Activated CD4-positive, alpha-beta T cell treated with anti-CD3 and anti-CD28 coated beads, Interleukin-2, amount 10 ng/mL, durations not matched to agents 24 days and 14 days (primary cell): ENCODE measurements at regions not wholly inside any gene's neighbourhood (a gene's known extent, or its start where the extent isn't known, plus 50 kb on each side); places are given as distances from the start of the nearest gene placed in this dataset.
A peak's percentile ranks its signal among the peaks of the same experiment; 100 is the strongest.

Experiments
- DNase-seq: peaks from one replicate; pipeline ENCODE4 v3.0.0; 2022
- H3K27ac Mint-ChIP-seq: one replicate; pipeline ENCODE4 v1.8.0; 2022; ENCODE audit warnings: mild to moderate bottlenecking, mixed read lengths
- H3K27me3 Mint-ChIP-seq: one replicate; pipeline ENCODE4 v1.8.0; 2022; ENCODE audit warnings: mixed read lengths
- H3K36me3 Mint-ChIP-seq: one replicate; pipeline ENCODE4 v1.8.0; 2022; ENCODE audit warnings: low read depth, mild to moderate bottlenecking, mixed read lengths
- H3K4me1 Mint-ChIP-seq: one replicate; pipeline ENCODE4 v1.8.0; 2021; ENCODE audit warnings: mixed read lengths
- H3K4me3 Mint-ChIP-seq: one replicate; pipeline ENCODE4 v1.8.0; 2022; ENCODE audit warnings: mild to moderate bottlenecking, moderate library complexity, mixed read lengths
- H3K9me3 Mint-ChIP-seq: one replicate; pipeline ENCODE4 v1.8.0; 2021; ENCODE audit warnings: mixed read lengths
- intact Hi-C: fragments of 100-400 bp; cut with micrococcal nuclease; formaldehyde crosslinking; loops from one replicate; pipeline ENCODE4 v1.15.1; 2023

- intact Hi-C loops: no loop called here
- no peak overlapping the region for H3K27ac Mint-ChIP-seq
These were observed 955.7 kb downstream of the TUSC7 start for GRCh38 chr3:117665296-117665695.

GRCh38 chr3:117666325-117666724 is 956.7 kb downstream of the TUSC7 start:
- Mint-ChIP-seq H3K27ac (no peak overlapping the region), H3K4me3 (no peak overlapping the region), H3K27me3 (no peaks in the 10 kb centered on the region), H3K4me1 (no peaks in the 10 kb centered on the region), H3K36me3 (no peaks in the 10 kb centered on the region), H3K9me3 (no peaks in the 10 kb centered on the region)
- intact Hi-C loops: no loop called here
- DNase-seq: no peak

More at GRCh38 chr3:117665296-117665695, 955.7 kb downstream of the TUSC7 start:
- DNase-seq: no peak
- Mint-ChIP-seq H3K4me1 (no peaks in the 10 kb centered on the region), H3K27me3 (no peaks in the 10 kb centered on the region), H3K36me3 (no peaks in the 10 kb centered on the region), H3K4me3 (no peak overlapping the region), H3K9me3 (no peaks in the 10 kb centered on the region)

- no peaks in the 10 kb centered on the region for H3K9me3 Mint-ChIP-seq
- H3K4me1 Mint-ChIP-seq: no peaks in the 10 kb centered on the region
- intact Hi-C loops: no loop called here
- no peaks in the 10 kb centered on the region for H3K27me3 Mint-ChIP-seq
- H3K27ac Mint-ChIP-seq: no peak overlapping the region
- H3K4me3 Mint-ChIP-seq: no peak overlapping the region
- DNase-seq: no peak
- no peaks in the 10 kb centered on the region for H3K36me3 Mint-ChIP-seq
These were observed 957.2 kb downstream of the TUSC7 start for GRCh38 chr3:117666812-117667211.

- no peak for DNase-seq
- Mint-ChIP-seq H3K4me3 (no peak overlapping the region), H3K27ac (no peak overlapping the region), H3K36me3 (no peaks in the 10 kb centered on the region), H3K9me3 (no peaks in the 10 kb centered on the region), H3K4me1 (no peaks in the 10 kb centered on the region), H3K27me3 (no peaks in the 10 kb centered on the region)
- intact Hi-C loops: no loop called here
These were observed 960.2 kb downstream of the TUSC7 start for GRCh38 chr3:117669774-117670173.

GRCh38 chr3:117671722-117672318 is 962.2 kb downstream of the TUSC7 start:
- Mint-ChIP-seq H3K4me3 (no peak overlapping the region), H3K4me1 (no peaks in the 10 kb centered on the region), H3K27ac (no peak overlapping the region), H3K9me3 (no peaks in the 10 kb centered on the region), H3K36me3 (no peaks in the 10 kb centered on the region), H3K27me3 (no peaks in the 10 kb centered on the region)
- intact Hi-C loops: no loop called here
- no peak for DNase-seq

- H3K9me3 Mint-ChIP-seq: no peaks in the 10 kb centered on the region
- DNase-seq: no peak
- H3K27ac Mint-ChIP-seq: no peak overlapping the region
- intact Hi-C loops: no loop called here
- H3K36me3 Mint-ChIP-seq: no peaks in the 10 kb centered on the region
- no peaks in the 10 kb centered on the region for H3K27me3 Mint-ChIP-seq
- H3K4me1 Mint-ChIP-seq: no peaks in the 10 kb centered on the region
- no peak overlapping the region for H3K4me3 Mint-ChIP-seq
These were observed 964.7 kb downstream of the TUSC7 start for GRCh38 chr3:117674321-117674720.

GRCh38 chr3:117681619-117682018 is 972.0 kb downstream of the TUSC7 start:
- H3K27me3 Mint-ChIP-seq: no peaks in the 10 kb centered on the region
- DNase-seq: no peak
- H3K4me3 Mint-ChIP-seq: no peak overlapping the region
- no peak overlapping the region for H3K27ac Mint-ChIP-seq
- intact Hi-C loops: no loop called here
- no peaks in the 10 kb centered on the region for H3K36me3 Mint-ChIP-seq
- no peaks in the 10 kb centered on the region for H3K4me1 Mint-ChIP-seq
- H3K9me3 Mint-ChIP-seq: no peaks in the 10 kb centered on the region

DNA sequence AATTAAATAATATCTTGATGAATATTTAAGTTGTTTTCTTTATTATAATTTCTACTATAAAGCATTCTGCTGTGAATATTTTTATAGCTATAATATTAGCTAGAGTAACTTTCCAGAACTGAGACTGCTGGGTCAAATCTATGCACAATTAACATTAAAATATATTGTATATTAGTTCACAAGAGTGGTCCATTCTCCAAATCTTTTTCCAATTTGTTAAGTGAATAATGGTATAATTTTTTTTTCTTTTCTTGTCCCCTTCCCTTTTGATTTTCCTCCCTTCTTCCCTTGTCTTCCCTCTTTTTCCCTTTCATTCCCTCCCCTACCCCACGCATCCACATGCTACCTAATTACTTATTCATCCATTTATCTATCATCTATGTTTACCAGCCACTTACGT is 977.5 kb downstream of the TUSC7 start:
- Mint-ChIP-seq H3K9me3 (no peaks in the 10 kb centered on the region), H3K27me3 (no peaks in the 10 kb centered on the region), H3K4me1 (no peaks in the 10 kb centered on the region), H3K27ac (no peak overlapping the region), H3K36me3 (no peaks in the 10 kb centered on the region), H3K4me3 (no peak overlapping the region)
- intact Hi-C loops: no loop called here
- DNase-seq: no peak

DNA sequence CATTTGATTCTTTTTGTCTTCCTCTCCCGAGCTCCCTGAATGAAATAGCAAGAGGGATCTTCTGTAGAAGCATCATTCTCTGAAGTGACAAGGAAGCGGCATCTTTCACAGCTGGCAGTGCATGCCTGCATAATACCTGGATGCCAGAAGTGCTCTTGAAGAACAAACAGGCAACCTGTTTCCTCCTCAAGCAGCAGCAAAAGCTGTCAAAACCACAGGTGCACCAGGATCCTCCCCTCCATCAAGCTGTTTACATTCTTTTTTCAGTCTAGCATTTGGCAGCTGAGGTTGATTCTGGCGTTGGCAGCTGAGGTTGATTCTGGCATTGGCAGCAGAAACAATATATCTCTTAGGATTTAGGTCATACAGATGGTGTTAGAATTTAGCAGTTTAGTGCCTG is 979.0 kb downstream of the TUSC7 start:
- Mint-ChIP-seq H3K4me1 (no peaks in the 10 kb centered on the region), H3K27ac (no peak overlapping the region), H3K4me3 (no peak overlapping the region), H3K27me3 (no peaks in the 10 kb centered on the region), H3K36me3 (no peaks in the 10 kb centered on the region), H3K9me3 (no peaks in the 10 kb centered on the region)
- DNase-seq: no peak
- intact Hi-C loops: no loop called here

DNA sequence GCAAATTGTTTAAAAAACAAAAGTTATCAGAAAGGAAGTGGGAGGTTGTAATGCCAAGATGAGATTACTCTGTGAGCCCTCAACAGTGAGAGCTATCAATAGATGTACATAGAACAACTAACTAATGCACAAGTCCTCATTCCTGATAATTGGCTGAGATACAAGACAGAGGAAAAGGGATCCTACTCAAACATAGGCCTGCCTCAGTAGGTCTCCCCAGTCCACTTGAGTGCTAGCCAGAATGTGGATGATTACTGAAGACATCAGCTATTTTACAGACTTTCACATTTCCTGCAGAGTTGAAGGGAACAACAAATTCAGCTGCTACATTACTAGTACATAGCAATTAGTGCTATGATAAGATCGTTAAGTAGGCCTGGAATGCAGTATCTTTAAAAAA is 981.9 kb downstream of the TUSC7 start:
- no peaks in the 10 kb centered on the region for H3K27me3 Mint-ChIP-seq
- H3K4me3 Mint-ChIP-seq: no peak overlapping the region
- no peak for DNase-seq
- no peaks in the 10 kb centered on the region for H3K36me3 Mint-ChIP-seq
- H3K9me3 Mint-ChIP-seq: no peaks in the 10 kb centered on the region
- no peaks in the 10 kb centered on the region for H3K4me1 Mint-ChIP-seq
- intact Hi-C loops: no loop called here
- no peak overlapping the region for H3K27ac Mint-ChIP-seq

GRCh38 chr3:117692416-117692995 is 982.9 kb downstream of the TUSC7 start:
- Mint-ChIP-seq H3K4me1 (no peaks in the 10 kb centered on the region), H3K27me3 (no peaks in the 10 kb centered on the region), H3K27ac (no peak overlapping the region), H3K36me3 (no peaks in the 10 kb centered on the region), H3K9me3 (no peaks in the 10 kb centered on the region), H3K4me3 (no peak overlapping the region)
- peak; percentile 33 for DNase-seq
- intact Hi-C loops: no loop called here

GRCh38 chr3:117695321-117695720 is 985.7 kb downstream of the TUSC7 start:
- Mint-ChIP-seq H3K4me3 (no peak overlapping the region), H3K27ac (no peak overlapping the region), H3K27me3 (no peaks in the 10 kb centered on the region), H3K9me3 (no peaks in the 10 kb centered on the region), H3K4me1 (no peaks in the 10 kb centered on the region), H3K36me3 (no peaks in the 10 kb centered on the region)
- intact Hi-C loops: no loop called here
- no peak for DNase-seq

DNA sequence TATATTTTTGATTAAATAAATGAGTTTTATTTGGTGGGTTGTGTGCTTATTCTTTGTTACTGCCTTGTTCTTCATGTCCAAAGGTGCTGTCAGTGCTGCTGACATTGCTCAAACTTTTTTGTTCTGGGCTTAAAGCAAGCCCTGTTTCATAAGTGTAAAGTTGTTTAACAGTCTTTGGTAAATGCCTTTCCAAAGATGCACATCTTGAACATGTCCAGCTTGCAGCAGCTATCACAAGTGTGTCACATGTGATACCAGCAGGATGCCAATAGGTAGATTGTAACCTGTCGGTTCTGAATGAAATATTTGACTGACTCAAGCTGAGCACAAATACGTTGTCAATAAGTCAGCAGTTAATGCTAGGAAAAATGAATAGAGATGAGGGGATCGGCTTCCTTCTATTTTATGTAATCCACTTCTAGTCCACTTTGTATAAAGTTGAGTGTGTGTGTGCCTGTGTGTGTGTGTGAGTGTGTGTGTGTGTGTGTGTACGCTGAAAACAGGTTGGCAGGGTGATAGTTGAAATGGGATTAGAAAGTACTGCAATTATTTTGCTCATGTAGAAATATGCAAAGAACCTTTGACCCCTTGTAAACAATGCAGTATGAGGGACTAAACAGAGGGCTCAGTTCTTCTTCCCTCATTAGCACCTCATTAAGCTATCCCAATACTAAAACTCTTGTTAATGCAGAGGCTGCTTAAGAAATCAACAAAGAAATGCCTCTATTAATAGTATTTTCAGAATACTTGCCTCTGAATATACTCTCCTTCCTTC is 986.5 kb downstream of the TUSC7 start:
- H3K9me3 Mint-ChIP-seq: no peaks in the 10 kb centered on the region
- H3K36me3 Mint-ChIP-seq: no peaks in the 10 kb centered on the region
- intact Hi-C loops: no loop called here
- H3K4me3 Mint-ChIP-seq: no peak overlapping the region
- no peaks in the 10 kb centered on the region for H3K4me1 Mint-ChIP-seq
- H3K27ac Mint-ChIP-seq: no peak overlapping the region
- DNase-seq: peak; percentile 7
- no peaks in the 10 kb centered on the region for H3K27me3 Mint-ChIP-seq

- no peaks in the 10 kb centered on the region for H3K4me1 Mint-ChIP-seq
- H3K36me3 Mint-ChIP-seq: no peaks in the 10 kb centered on the region
- no peaks in the 10 kb centered on the region for H3K27me3 Mint-ChIP-seq
- intact Hi-C loops: no loop called here
- H3K9me3 Mint-ChIP-seq: no peaks in the 10 kb centered on the region
- no peak overlapping the region for H3K4me3 Mint-ChIP-seq
- no peak overlapping the region for H3K27ac Mint-ChIP-seq
- DNase-seq: no peak
These were observed 987.4 kb downstream of the TUSC7 start for GRCh38 chr3:117696851-117697407.
